WTC11 (cell line): ENCODE measurements at regions not wholly inside any gene's neighbourhood (a gene's known extent, or its start where the extent isn't known, plus 50 kb on each side); places are given as distances from the start of the nearest gene placed in this dataset.

ENCODE experiments used
- ATAC-seq: fragments of 200-7000 bp; cut with Tn5 transposase; 2 replicates; pipeline ENCODE4 v1.10.0; 2021; ENCODE audit warnings: mild to moderate bottlenecking, moderate library complexity
- CTCF ChIA-PET: fragments of 300-600 bp; sonication (Branson Sonifier 250); formaldehyde crosslinking; loops from one replicate; lab custom pipeline; 2021; ENCODE audit warnings: antibody characterized with exemption; lab: Charles Lee
- POLR2A ChIA-PET: fragments of 350-600 bp; sonication (Branson Sonifier 250); formaldehyde crosslinking; loops from one replicate; lab custom pipeline; 2021; ENCODE audit warnings: antibody characterized with exemption; lab: Charles Lee
- DNase-seq: peaks from one replicate; pipeline ENCODE4 v3.0.0; 2021; ENCODE audit warnings: low spot score
- H3K27ac Mint-ChIP-seq: 2 replicates; pipeline ENCODE4 v1.8.0; 2021; ENCODE audit warnings: mixed read lengths
- H3K27me3 Mint-ChIP-seq: 2 replicates; pipeline ENCODE4 v1.8.0; 2021; ENCODE audit warnings: low read depth, mild to moderate bottlenecking, moderate library complexity, mixed read lengths
- H3K36me3 Mint-ChIP-seq: 2 replicates; pipeline ENCODE4 v1.8.0; 2021; ENCODE audit warnings: mixed read lengths
- H3K4me1 Mint-ChIP-seq: 2 replicates; pipeline ENCODE4 v1.8.0; 2022; ENCODE audit warnings: mixed read lengths
- H3K4me3 Mint-ChIP-seq: 2 replicates; pipeline ENCODE4 v1.8.0; 2021; ENCODE audit warnings: mild to moderate bottlenecking, moderate library complexity, mixed read lengths
- H3K9me3 Mint-ChIP-seq: 2 replicates; pipeline ENCODE4 v1.8.0; 2021; ENCODE audit warnings: mixed read lengths
- ELF4 ChIP-seq: sonication (generic); formaldehyde crosslinking; IDR thresholded peaks from 2 replicates; pipeline ENCODE4 v1.8.1; 2022; ENCODE audit warnings: low read depth, mild to moderate bottlenecking, moderate library complexity, missing genetic modification reagents
- EMX1 ChIP-seq: fragments of 250-450 bp; sonication (Bioruptor Pico); IDR thresholded peaks from 2 replicates; pipeline ENCODE4 v1.8.0; 2021; ENCODE audit warnings: mild to moderate bottlenecking
- ETV6 ChIP-seq: sonication (generic); formaldehyde crosslinking; IDR thresholded peaks from 2 replicates; pipeline ENCODE4 v1.8.1; 2022; ENCODE audit warnings: mild to moderate bottlenecking, missing genetic modification reagents
- GABPB1 ChIP-seq: sonication (generic); formaldehyde crosslinking; IDR thresholded peaks from 2 replicates; pipeline ENCODE4 v1.8.1; 2023; ENCODE audit warnings: mild to moderate bottlenecking, missing genetic modification reagents
- HMGA2 ChIP-seq: fragments of 250-450 bp; sonication (Bioruptor Pico); IDR thresholded peaks from 2 replicates; pipeline ENCODE4 v1.4.0; 2021; ENCODE audit warnings: mild to moderate bottlenecking, moderate library complexity
- JAZF1 ChIP-seq: fragments of 250-450 bp; sonication (Bioruptor Pico); IDR thresholded peaks from 2 replicates; pipeline ENCODE4 v1.9.0; 2021; ENCODE audit warnings: moderate library complexity, mild to moderate bottlenecking, inconsistent platforms
- NFE2L1 ChIP-seq: sonication (generic); formaldehyde crosslinking; IDR thresholded peaks from 2 replicates; pipeline ENCODE4 v1.8.1; 2023; ENCODE audit warnings: missing genetic modification reagents
- OVOL2 ChIP-seq: fragments of 250-450 bp; sonication (Bioruptor Pico); IDR thresholded peaks from 2 replicates; pipeline ENCODE4 v1.9.0; 2021; ENCODE audit warnings: mild to moderate bottlenecking, borderline replicate concordance
- TCF7 ChIP-seq: sonication (generic); formaldehyde crosslinking; IDR thresholded peaks from 2 replicates; pipeline ENCODE4 v1.8.0; 2022; ENCODE audit warnings: mild to moderate bottlenecking, low read depth, missing genetic modification reagents, moderate library complexity
- TEAD1 ChIP-seq: sonication (generic); formaldehyde crosslinking; IDR thresholded peaks from 2 replicates; pipeline ENCODE4 v1.8.0; 2022; ENCODE audit warnings: mild to moderate bottlenecking, missing genetic modification reagents
- ZBTB21 ChIP-seq: sonication (generic); formaldehyde crosslinking; IDR thresholded peaks from 2 replicates; pipeline ENCODE4 v1.8.1; 2023; ENCODE audit warnings: mild to moderate bottlenecking, missing genetic modification reagents, borderline replicate concordance
- ZNF232 ChIP-seq: sonication (generic); formaldehyde crosslinking; IDR thresholded peaks from 2 replicates; pipeline ENCODE4 v1.8.0; 2022; ENCODE audit warnings: mild to moderate bottlenecking, missing genetic modification reagents
- ZNF263 ChIP-seq: sonication (generic); formaldehyde crosslinking; IDR thresholded peaks from 2 replicates; pipeline ENCODE4 v1.8.1; 2022; ENCODE audit warnings: low read depth, mild to moderate bottlenecking, moderate library complexity, missing genetic modification reagents
- ZNF416 ChIP-seq: fragments of 250-450 bp; sonication (Bioruptor Pico); IDR thresholded peaks from 2 replicates; pipeline ENCODE4 v1.9.0; 2021; ENCODE audit warnings: mild to moderate bottlenecking, inconsistent platforms
- TF ChIP-seq, protein P1 (sequence below): sonication (generic); formaldehyde crosslinking; IDR thresholded peaks from 2 replicates; pipeline ENCODE4 v1.8.1; 2022; ENCODE audit warnings: mild to moderate bottlenecking, moderate library complexity, missing genetic modification reagents
- TF ChIP-seq, protein P2 (sequence below): sonication (generic); formaldehyde crosslinking; IDR thresholded peaks from 2 replicates; pipeline ENCODE4 v1.8.1; 2023; ENCODE audit warnings: mild to moderate bottlenecking, missing genetic modification reagents, borderline replicate concordance
- TF ChIP-seq, protein P3 (sequence below): sonication (generic); formaldehyde crosslinking; IDR thresholded peaks from 2 replicates; pipeline ENCODE4 v1.8.1; 2023; ENCODE audit warnings: mild to moderate bottlenecking, missing genetic modification reagents
- TF ChIP-seq, protein P4 (sequence below): sonication (generic); formaldehyde crosslinking; IDR thresholded peaks from 2 replicates; pipeline ENCODE4 v1.8.1; 2022; ENCODE audit warnings: missing genetic modification reagents, borderline replicate concordance
- TF ChIP-seq, protein P5 (sequence below): sonication (generic); formaldehyde crosslinking; IDR thresholded peaks from 2 replicates; pipeline ENCODE4 v1.8.0; 2022; ENCODE audit warnings: missing genetic modification reagents

DNA sequence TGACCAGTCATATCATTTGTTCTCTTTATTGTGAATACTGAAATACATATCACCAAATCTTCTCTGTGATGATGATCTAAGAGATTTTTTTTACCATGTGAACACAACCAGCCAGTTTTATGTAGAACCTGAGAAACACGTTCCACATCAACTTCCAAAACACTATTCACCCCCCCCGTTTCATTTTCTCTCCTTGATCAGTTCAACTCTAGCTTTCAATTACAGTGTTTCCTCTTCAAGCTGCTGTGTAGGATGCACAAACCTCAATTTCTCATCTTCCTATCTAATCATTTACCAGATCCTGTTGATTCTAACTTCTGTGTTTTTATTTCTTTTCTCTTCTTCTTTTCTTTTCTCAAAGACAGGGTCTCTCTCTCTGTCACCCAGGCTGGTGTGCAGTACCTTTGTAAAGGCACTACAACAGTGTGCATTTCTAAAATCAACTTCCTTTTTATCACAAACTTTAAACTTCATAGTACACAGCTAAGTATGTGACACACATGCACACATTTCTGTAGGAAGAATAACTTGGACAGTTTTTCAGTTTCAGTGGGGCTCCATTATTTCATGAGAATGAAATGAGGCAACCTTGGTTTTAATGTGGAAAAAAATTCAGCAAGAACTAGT lies 149.9 kb upstream of the FBXO33 start:
- DNase-seq: no peak
- TF ChIP-seq ZNF232 (CRISPR knock-in tag): no peak
- no peak for TF ChIP-seq EMX1 (CRISPR knock-in tag)
- no peak for TF ChIP-seq ELF4
- TF ChIP-seq JAZF1 (CRISPR knock-in tag): no peak
- TF ChIP-seq GABPB1 (CRISPR knock-in tag): no peak
- no peak for TF ChIP-seq ZNF416 (CRISPR knock-in tag)
- no peak for TF ChIP-seq HMGA2
- no peak for TF ChIP-seq ETV6 (CRISPR knock-in tag)
- no peak for TF ChIP-seq ZNF263 (CRISPR knock-in tag)
- TF ChIP-seq NFE2L1 (CRISPR knock-in tag): no peak
- TF ChIP-seq, protein P1, sequence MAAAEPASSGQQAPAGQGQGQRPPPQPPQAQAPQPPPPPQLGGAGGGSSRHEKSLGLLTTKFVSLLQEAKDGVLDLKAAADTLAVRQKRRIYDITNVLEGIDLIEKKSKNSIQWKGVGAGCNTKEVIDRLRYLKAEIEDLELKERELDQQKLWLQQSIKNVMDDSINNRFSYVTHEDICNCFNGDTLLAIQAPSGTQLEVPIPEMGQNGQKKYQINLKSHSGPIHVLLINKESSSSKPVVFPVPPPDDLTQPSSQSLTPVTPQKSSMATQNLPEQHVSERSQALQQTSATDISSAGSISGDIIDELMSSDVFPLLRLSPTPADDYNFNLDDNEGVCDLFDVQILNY (CRISPR knock-in tag): no peak
- TF ChIP-seq, protein P2, sequence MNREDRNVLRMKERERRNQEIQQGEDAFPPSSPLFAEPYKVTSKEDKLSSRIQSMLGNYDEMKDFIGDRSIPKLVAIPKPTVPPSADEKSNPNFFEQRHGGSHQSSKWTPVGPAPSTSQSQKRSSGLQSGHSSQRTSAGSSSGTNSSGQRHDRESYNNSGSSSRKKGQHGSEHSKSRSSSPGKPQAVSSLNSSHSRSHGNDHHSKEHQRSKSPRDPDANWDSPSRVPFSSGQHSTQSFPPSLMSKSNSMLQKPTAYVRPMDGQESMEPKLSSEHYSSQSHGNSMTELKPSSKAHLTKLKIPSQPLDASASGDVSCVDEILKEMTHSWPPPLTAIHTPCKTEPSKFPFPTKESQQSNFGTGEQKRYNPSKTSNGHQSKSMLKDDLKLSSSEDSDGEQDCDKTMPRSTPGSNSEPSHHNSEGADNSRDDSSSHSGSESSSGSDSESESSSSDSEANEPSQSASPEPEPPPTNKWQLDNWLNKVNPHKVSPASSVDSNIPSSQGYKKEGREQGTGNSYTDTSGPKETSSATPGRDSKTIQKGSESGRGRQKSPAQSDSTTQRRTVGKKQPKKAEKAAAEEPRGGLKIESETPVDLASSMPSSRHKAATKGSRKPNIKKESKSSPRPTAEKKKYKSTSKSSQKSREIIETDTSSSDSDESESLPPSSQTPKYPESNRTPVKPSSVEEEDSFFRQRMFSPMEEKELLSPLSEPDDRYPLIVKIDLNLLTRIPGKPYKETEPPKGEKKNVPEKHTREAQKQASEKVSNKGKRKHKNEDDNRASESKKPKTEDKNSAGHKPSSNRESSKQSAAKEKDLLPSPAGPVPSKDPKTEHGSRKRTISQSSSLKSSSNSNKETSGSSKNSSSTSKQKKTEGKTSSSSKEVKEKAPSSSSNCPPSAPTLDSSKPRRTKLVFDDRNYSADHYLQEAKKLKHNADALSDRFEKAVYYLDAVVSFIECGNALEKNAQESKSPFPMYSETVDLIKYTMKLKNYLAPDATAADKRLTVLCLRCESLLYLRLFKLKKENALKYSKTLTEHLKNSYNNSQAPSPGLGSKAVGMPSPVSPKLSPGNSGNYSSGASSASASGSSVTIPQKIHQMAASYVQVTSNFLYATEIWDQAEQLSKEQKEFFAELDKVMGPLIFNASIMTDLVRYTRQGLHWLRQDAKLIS (CRISPR knock-in tag): no peak
- TF ChIP-seq ZBTB21 (CRISPR knock-in tag): no peak
- TF ChIP-seq, protein P3, sequence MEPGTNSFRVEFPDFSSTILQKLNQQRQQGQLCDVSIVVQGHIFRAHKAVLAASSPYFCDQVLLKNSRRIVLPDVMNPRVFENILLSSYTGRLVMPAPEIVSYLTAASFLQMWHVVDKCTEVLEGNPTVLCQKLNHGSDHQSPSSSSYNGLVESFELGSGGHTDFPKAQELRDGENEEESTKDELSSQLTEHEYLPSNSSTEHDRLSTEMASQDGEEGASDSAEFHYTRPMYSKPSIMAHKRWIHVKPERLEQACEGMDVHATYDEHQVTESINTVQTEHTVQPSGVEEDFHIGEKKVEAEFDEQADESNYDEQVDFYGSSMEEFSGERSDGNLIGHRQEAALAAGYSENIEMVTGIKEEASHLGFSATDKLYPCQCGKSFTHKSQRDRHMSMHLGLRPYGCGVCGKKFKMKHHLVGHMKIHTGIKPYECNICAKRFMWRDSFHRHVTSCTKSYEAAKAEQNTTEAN (CRISPR knock-in tag): no peak
- TF ChIP-seq, protein P4, sequence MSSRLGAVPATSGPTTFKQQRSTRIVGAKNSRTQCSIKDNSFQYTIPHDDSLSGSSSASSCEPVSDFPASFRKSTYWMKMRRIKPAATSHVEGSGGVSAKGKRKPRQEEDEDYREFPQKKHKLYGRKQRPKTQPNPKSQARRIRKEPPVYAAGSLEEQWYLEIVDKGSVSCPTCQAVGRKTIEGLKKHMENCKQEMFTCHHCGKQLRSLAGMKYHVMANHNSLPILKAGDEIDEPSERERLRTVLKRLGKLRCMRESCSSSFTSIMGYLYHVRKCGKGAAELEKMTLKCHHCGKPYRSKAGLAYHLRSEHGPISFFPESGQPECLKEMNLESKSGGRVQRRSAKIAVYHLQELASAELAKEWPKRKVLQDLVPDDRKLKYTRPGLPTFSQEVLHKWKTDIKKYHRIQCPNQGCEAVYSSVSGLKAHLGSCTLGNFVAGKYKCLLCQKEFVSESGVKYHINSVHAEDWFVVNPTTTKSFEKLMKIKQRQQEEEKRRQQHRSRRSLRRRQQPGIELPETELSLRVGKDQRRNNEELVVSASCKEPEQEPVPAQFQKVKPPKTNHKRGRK (CRISPR knock-in tag): no peak
- TF ChIP-seq TCF7 (CRISPR knock-in tag): no peak
- no peak for TF ChIP-seq TEAD1 (CRISPR knock-in tag)
- TF ChIP-seq, protein P5, sequence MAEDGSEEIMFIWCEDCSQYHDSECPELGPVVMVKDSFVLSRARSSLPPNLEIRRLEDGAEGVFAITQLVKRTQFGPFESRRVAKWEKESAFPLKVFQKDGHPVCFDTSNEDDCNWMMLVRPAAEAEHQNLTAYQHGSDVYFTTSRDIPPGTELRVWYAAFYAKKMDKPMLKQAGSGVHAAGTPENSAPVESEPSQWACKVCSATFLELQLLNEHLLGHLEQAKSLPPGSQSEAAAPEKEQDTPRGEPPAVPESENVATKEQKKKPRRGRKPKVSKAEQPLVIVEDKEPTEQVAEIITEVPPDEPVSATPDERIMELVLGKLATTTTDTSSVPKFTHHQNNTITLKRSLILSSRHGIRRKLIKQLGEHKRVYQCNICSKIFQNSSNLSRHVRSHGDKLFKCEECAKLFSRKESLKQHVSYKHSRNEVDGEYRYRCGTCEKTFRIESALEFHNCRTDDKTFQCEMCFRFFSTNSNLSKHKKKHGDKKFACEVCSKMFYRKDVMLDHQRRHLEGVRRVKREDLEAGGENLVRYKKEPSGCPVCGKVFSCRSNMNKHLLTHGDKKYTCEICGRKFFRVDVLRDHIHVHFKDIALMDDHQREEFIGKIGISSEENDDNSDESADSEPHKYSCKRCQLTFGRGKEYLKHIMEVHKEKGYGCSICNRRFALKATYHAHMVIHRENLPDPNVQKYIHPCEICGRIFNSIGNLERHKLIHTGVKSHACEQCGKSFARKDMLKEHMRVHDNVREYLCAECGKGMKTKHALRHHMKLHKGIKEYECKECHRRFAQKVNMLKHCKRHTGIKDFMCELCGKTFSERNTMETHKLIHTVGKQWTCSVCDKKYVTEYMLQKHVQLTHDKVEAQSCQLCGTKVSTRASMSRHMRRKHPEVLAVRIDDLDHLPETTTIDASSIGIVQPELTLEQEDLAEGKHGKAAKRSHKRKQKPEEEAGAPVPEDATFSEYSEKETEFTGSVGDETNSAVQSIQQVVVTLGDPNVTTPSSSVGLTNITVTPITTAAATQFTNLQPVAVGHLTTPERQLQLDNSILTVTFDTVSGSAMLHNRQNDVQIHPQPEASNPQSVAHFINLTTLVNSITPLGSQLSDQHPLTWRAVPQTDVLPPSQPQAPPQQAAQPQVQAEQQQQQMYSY (CRISPR knock-in tag): no peak
- no peak for TF ChIP-seq OVOL2
- Mint-ChIP-seq H3K9me3 (peaks cover 4% of the 10 kb centered on the region), H3K36me3 (peaks cover 9% of the 10 kb centered on the region; the same call in 1 of the 2 replicates), H3K27me3 (no peaks in the 10 kb centered on the region), H3K4me3 (no peak overlapping the region), H3K4me1 (no peaks in the 10 kb centered on the region), H3K27ac (no peak overlapping the region)
- POLR2A ChIA-PET: no interaction called here
- ATAC-seq: no peak
- CTCF ChIA-PET: no interaction called here
